HEK293 (cell line): ENCODE measurements at regions not wholly inside any gene's neighbourhood (a gene's known extent, or its start where the extent isn't known, plus 50 kb on each side); places are given as distances from the start of the nearest gene placed in this dataset.
A peak's percentile ranks its signal among the peaks of the same experiment; 100 is the strongest.

Experiments
- ATF2 ChIP-seq: fragments of 450-650 bp; formaldehyde crosslinking; IDR thresholded peaks from 2 replicates; pipeline ENCODE4 v1.5.1; 2016; ENCODE audit warnings: missing biosample characterization, missing genetic modification characterization, low read depth
- BCL11B ChIP-seq: fragments of 450-650 bp; formaldehyde crosslinking; IDR thresholded peaks from 2 replicates; pipeline ENCODE4 v1.5.1; 2016; ENCODE audit warnings: low read depth, missing biosample characterization, missing genetic modification characterization
- GFI1B ChIP-seq: fragments of 450-650 bp; formaldehyde crosslinking; IDR thresholded peaks from 2 replicates; pipeline ENCODE4 v1.5.1; 2016; ENCODE audit warnings: missing biosample characterization, missing genetic modification characterization
- IKZF3 ChIP-seq: fragments of 450-650 bp; IDR thresholded peaks from 2 replicates; pipeline ENCODE4 v1.5.0; 2018; ENCODE audit warnings: missing biosample characterization, mild to moderate bottlenecking, missing genetic modification characterization, moderate library complexity
- PRDM10 ChIP-seq: fragments of 450-650 bp; formaldehyde crosslinking; IDR thresholded peaks from 2 replicates; pipeline ENCODE4 v1.5.1; 2016; ENCODE audit warnings: missing biosample characterization, missing genetic modification characterization
- REST ChIP-seq: fragments of 450-650 bp; formaldehyde crosslinking; IDR thresholded peaks from 2 replicates; pipeline ENCODE4 v1.5.1; 2016; ENCODE audit warnings: missing biosample characterization, missing genetic modification characterization
- SP7 ChIP-seq: fragments of 450-650 bp; formaldehyde crosslinking; IDR thresholded peaks from 2 replicates; pipeline ENCODE4 v1.5.1; 2016; ENCODE audit warnings: missing biosample characterization, missing genetic modification characterization
- ZBTB20 ChIP-seq: fragments of 450-650 bp; formaldehyde crosslinking; IDR thresholded peaks from 2 replicates; pipeline ENCODE4 v1.5.1; 2016; ENCODE audit warnings: missing biosample characterization, missing genetic modification characterization
- ZBTB26 ChIP-seq: fragments of 450-650 bp; formaldehyde crosslinking; optimal IDR thresholded peaks from 2 replicates; pipeline ENCODE3; 2016; ENCODE audit warnings: missing biosample characterization, mild to moderate bottlenecking, missing genetic modification characterization
- ZEB2 ChIP-seq: fragments of 450-650 bp; formaldehyde crosslinking; IDR thresholded peaks from 2 replicates; pipeline ENCODE4 v1.5.1; 2016; ENCODE audit warnings: missing biosample characterization, missing genetic modification characterization
- ZNF157 ChIP-seq: fragments of 450-650 bp; formaldehyde crosslinking; IDR thresholded peaks from 2 replicates; pipeline ENCODE4 v1.5.1; 2016; ENCODE audit warnings: missing biosample characterization, missing genetic modification characterization
- ZNF248 ChIP-seq: fragments of 450-650 bp; formaldehyde crosslinking; IDR thresholded peaks from 2 replicates; pipeline ENCODE4 v1.5.1; 2017; ENCODE audit warnings: missing biosample characterization, missing genetic modification characterization
- ZNF26 ChIP-seq: fragments of 450-650 bp; formaldehyde crosslinking; IDR thresholded peaks from 2 replicates; pipeline ENCODE4 v1.5.1; 2016; ENCODE audit warnings: missing biosample characterization, missing genetic modification characterization
- ZNF266 ChIP-seq: fragments of 450-650 bp; formaldehyde crosslinking; IDR thresholded peaks from 2 replicates; pipeline ENCODE4 v1.5.1; 2016; ENCODE audit warnings: missing biosample characterization, missing genetic modification characterization, low read depth
- ZNF280D ChIP-seq: fragments of 450-650 bp; formaldehyde crosslinking; IDR thresholded peaks from 2 replicates; pipeline ENCODE4 v1.5.1; 2016; ENCODE audit warnings: missing biosample characterization, missing genetic modification characterization
- ZNF426 ChIP-seq: fragments of 450-650 bp; formaldehyde crosslinking; IDR thresholded peaks from 2 replicates; pipeline ENCODE4 v1.5.1; 2017; ENCODE audit warnings: missing biosample characterization, missing genetic modification characterization, mild to moderate bottlenecking, inconsistent platforms, moderate library complexity
- ZNF501 ChIP-seq: fragments of 450-650 bp; formaldehyde crosslinking; IDR thresholded peaks from 2 replicates; pipeline ENCODE4 v1.5.1; 2016; ENCODE audit warnings: missing biosample characterization, missing genetic modification characterization
- ZNF513 ChIP-seq: fragments of 450-650 bp; IDR thresholded peaks from 2 replicates; pipeline ENCODE4 v1.5.1; 2018; ENCODE audit warnings: missing biosample characterization, missing genetic modification characterization
- ZNF560 ChIP-seq: fragments of 450-650 bp; formaldehyde crosslinking; IDR thresholded peaks from 2 replicates; pipeline ENCODE4 v1.5.1; 2017; ENCODE audit warnings: missing biosample characterization, missing genetic modification characterization, borderline replicate concordance
- ZNF596 ChIP-seq: fragments of 450-650 bp; IDR thresholded peaks from 2 replicates; pipeline ENCODE4 v1.5.0; 2018; ENCODE audit warnings: missing biosample characterization, mild to moderate bottlenecking, missing genetic modification characterization, moderate library complexity
- ZNF624 ChIP-seq: fragments of 450-650 bp; formaldehyde crosslinking; IDR thresholded peaks from 2 replicates; pipeline ENCODE4 v1.5.1; 2017; ENCODE audit warnings: missing biosample characterization, missing genetic modification characterization
- ZNF785 ChIP-seq: fragments of 450-650 bp; formaldehyde crosslinking; IDR thresholded peaks from 2 replicates; pipeline ENCODE4 v1.5.1; 2016; ENCODE audit warnings: missing biosample characterization, missing genetic modification characterization

- TF ChIP-seq ZNF280D (tag by site-specific recombination) (no peak), ZNF560 (no peak), BCL11B (tag by site-specific recombination) (no peak), PRDM10 (peak; percentile 89), REST (no peak), IKZF3 (tag by site-specific recombination) (peak; percentile 12), ZBTB26 (tag by site-specific recombination) (peak; percentile 24), ZEB2 (tag by site-specific recombination) (peak; percentile 34; the same call in 1 of the 2 replicates), ZNF501 (tag by site-specific recombination) (no peak; the same call in 1 of the 2 replicates), ZNF157 (tag by site-specific recombination) (no peak), ZBTB20 (tag by site-specific recombination) (peak; percentile 72), ATF2 (tag by site-specific recombination) (no peak), ZNF26 (no peak), GFI1B (tag by site-specific recombination) (0 out of 2 replicates have a peak, but pooled peaks have one; percentile 10), ZNF624 (peak; percentile 84; the same call in 1 of the 2 replicates), ZNF513 (tag by site-specific recombination) (no peak), ZNF596 (tag by site-specific recombination) (no peak), ZNF248 (tag by site-specific recombination) (no peak), ZNF266 (tag by site-specific recombination) (no peak), ZNF426 (tag by site-specific recombination) (no peak), SP7 (tag by site-specific recombination) (peak; percentile 17; the same call in 1 of the 2 replicates), ZNF785 (no peak; the same call in 1 of the 2 replicates)
Observed at GRCh38 chr5:134466241-134467069, 54.8 kb upstream of the CDKN2AIPNL start (continued).
